Activated CD8-positive, alpha-beta memory T cell treated with anti-CD3 and anti-CD28 coated beads, Interleukin-2, amount 50 U/mL, for 4 hours (primary cell): ENCODE measurements at regions not wholly inside any gene's neighbourhood (a gene's known extent, or its start where the extent isn't known, plus 50 kb on each side); places are given as distances from the start of the nearest gene placed in this dataset.

ENCODE experiments used
- DNase-seq: peaks from one replicate; pipeline ENCODE4 v3.0.0-alpha.2; 2020

GRCh38 chr2:129903586-129904425, 75.7 kb upstream of the RAB6C start:
- no peak for DNase-seq

- DNase-seq, result no peak
Measured at GRCh38 chr2:129904532-129905446, 74.7 kb upstream of the RAB6C start.

GRCh38 chr2:129905664-129906081, 73.8 kb upstream of the RAB6C start:
- no peak for DNase-seq

- DNase-seq, result no peak
Measured at GRCh38 chr2:129906139-129906860, 73.2 kb upstream of the RAB6C start.

- no peak for DNase-seq
Measured at GRCh38 chr2:129906861-129907235, 72.6 kb upstream of the RAB6C start.

- DNase-seq, result no peak
Measured at GRCh38 chr2:129907256-129907998, 72.0 kb upstream of the RAB6C start.

- no peak for DNase-seq
Measured at GRCh38 chr2:129908721-129909373, 70.6 kb upstream of the RAB6C start.

- no peak for DNase-seq
Measured at GRCh38 chr2:129909651-129910418, 69.6 kb upstream of the RAB6C start.

GRCh38 chr2:129910446-129911362, 68.8 kb upstream of the RAB6C start:
- DNase-seq, result no peak

GRCh38 chr2:129911363-129912065, 68.0 kb upstream of the RAB6C start:
- DNase-seq, result no peak

- DNase-seq, result no peak
Measured at GRCh38 chr2:129912066-129912820, 67.2 kb upstream of the RAB6C start.

- DNase-seq, result no peak
Measured at GRCh38 chr2:129912871-129913694, 66.4 kb upstream of the RAB6C start.

GRCh38 chr2:129913695-129914495, 65.6 kb upstream of the RAB6C start:
- DNase-seq, result no peak

GRCh38 chr2:129914538-129915302, 64.7 kb upstream of the RAB6C start:
- no peak for DNase-seq

GRCh38 chr2:129915303-129915840, 64.1 kb upstream of the RAB6C start:
- no peak for DNase-seq

- DNase-seq, result no peak
Measured at GRCh38 chr2:129918604-129919003, 60.9 kb upstream of the RAB6C start.
